Kidney (tissue), 13 donors: ENCODE measurements at regions not wholly inside any gene's neighbourhood (a gene's known extent, or its start where the extent isn't known, plus 50 kb on each side); places are given as distances from the start of the nearest gene placed in this dataset.

Source experiments
- DNase-seq, 5 donors: peaks; one replicate each; pipeline ENCODE4 v3.0.0-alpha.2; 2013 to 2020
- FAIRE-seq: peaks from 2 replicates; lab custom pipeline; 2012; peaks lifted over from hg19 to GRCh38; lab: Jason Lieb, UNC
- H3K27ac ChIP-seq, 2 donors: one replicate each; pipeline ENCODE4 v1.7.0; 2013; ENCODE audit warnings: low read depth in 2 of 2, low read length in 2 of 2, inconsistent platforms in 1 of 2
- H3K27me3 ChIP-seq: one replicate; pipeline ENCODE4 v1.7.1; 2013; ENCODE audit warnings: low read length, inconsistent platforms; ENCODE audit not compliant: control insufficient read depth, insufficient read depth
- H3K36me3 ChIP-seq, 3 donors: one replicate each; pipeline versions ENCODE4 v1.7.0 to v1.7.1; 2013; ENCODE audit warnings: low read length in 3 of 3, control low read depth in 1 of 3, inconsistent platforms in 1 of 3; ENCODE audit not compliant: insufficient read depth in 3 of 3, control insufficient read depth in 2 of 3
- H3K4me1 ChIP-seq, 3 donors: one replicate each; pipeline versions ENCODE4 v1.7.0 to v1.7.1; 2013; ENCODE audit warnings: low read length in 3 of 3, inconsistent platforms in 1 of 3, low read depth in 1 of 3; ENCODE audit not compliant: control insufficient read depth in 2 of 3, insufficient read depth in 2 of 3
- H3K4me3 ChIP-seq, 3 donors: one replicate each; pipeline versions ENCODE4 v1.7.0 to v1.8.1; 2013; ENCODE audit warnings: low read length in 3 of 3, control low read depth in 1 of 3, inconsistent platforms in 1 of 3
- H3K9ac ChIP-seq, 3 donors: one replicate each; pipeline versions ENCODE4 v1.7.0 to v1.7.1; 2013; ENCODE audit warnings: low read length in 3 of 3, control low read depth in 1 of 3, inconsistent platforms in 1 of 3
- H3K9me3 ChIP-seq, 3 donors: one replicate each; pipeline versions ENCODE4 v1.7.0 to v1.7.1; 2013; ENCODE audit warnings: low read length in 3 of 3, control low read depth in 1 of 3, inconsistent platforms in 1 of 3; ENCODE audit not compliant: control insufficient read depth in 2 of 3, insufficient read depth in 1 of 3
- CTCF ChIP-seq: IDR thresholded peaks from 3 replicates; pipeline ENCODE4 v1.5.1; 2012; ENCODE audit warnings: mild to moderate bottlenecking, moderate library complexity, borderline replicate concordance; ENCODE audit not compliant: insufficient read depth; ENCODE audit errors: extremely low read depth
- intact Hi-C: fragments of 100-400 bp; cut with DNase I; formaldehyde crosslinking; loops from one replicate; pipeline ENCODE4 v1.11.1; 2022
- donor health status: control.
- donor health status: control.
- donor health status: control.
- donor health status: control.
- donor health status: control.
- donor health status: DM: yes; HTN: yes; CAD: no.
- donor health status: Normal renal cell carcinoma (clear cell type).

GRCh38 chr20:19885939-19886660 is 128.0 kb downstream of the RIN2 start:
- TF ChIP-seq CTCF, result no peak
- H3K4me1 ChIP-seq, result peaks cover 7 to 37% (median 26%) of the 10 kb centered on the region in 3 donors
- FAIRE-seq (no peak), DNase-seq (peak in 2 of 5 donors; percentile 36 to 78)
- H3K27ac ChIP-seq, result peak overlapping the region; percentile 77 to 78
- H3K9me3 ChIP-seq, result no peaks in the 10 kb centered on the region
- no peaks in the 10 kb centered on the region for H3K27me3 ChIP-seq
- H3K9ac ChIP-seq, result peak overlapping the region in 1 of 3 donors; percentile 42
- H3K4me3 ChIP-seq, result peak overlapping the region in 2 of 3 donors; percentile 59 to 68
- no peaks in the 10 kb centered on the region for H3K36me3 ChIP-seq
- intact Hi-C loops, result no loop called here

GRCh38 chr20:19886661-19887288 is 128.7 kb downstream of the RIN2 start:
- Histone ChIP-seq H3K9ac (peak overlapping the region in 2 of 3 donors; percentile 42 to 49), H3K27ac (peak overlapping the region; percentile 77 to 93), H3K36me3 (no peaks in the 10 kb centered on the region), H3K9me3 (no peaks in the 10 kb centered on the region), H3K27me3 (no peaks in the 10 kb centered on the region), H3K4me3 (peak overlapping the region in 2 of 3 donors; percentile 59 to 75), H3K4me1 (peaks cover 7 to 39% (median 27%) of the 10 kb centered on the region in 3 donors)
- intact Hi-C loops, result no loop called here
- DNase-seq, result no peak
- TF ChIP-seq CTCF, result no peak
- no peak for FAIRE-seq

- H3K4me1 ChIP-seq, result peaks cover 7 to 41% (median 27%) of the 10 kb centered on the region in 3 donors
- peak overlapping the region in 2 of 3 donors; percentile 59 to 75 for H3K4me3 ChIP-seq
- H3K9ac ChIP-seq, result peak overlapping the region in 2 of 3 donors; percentile 42 to 46
- intact Hi-C loops, result no loop called here
- TF ChIP-seq CTCF, result no peak
- DNase-seq (peak in 1 of 5 donors; percentile 27), FAIRE-seq (no peak)
- no peaks in the 10 kb centered on the region for H3K36me3 ChIP-seq
- no peaks in the 10 kb centered on the region for H3K9me3 ChIP-seq
- H3K27ac ChIP-seq, result peak overlapping the region; percentile 85 to 93
- H3K27me3 ChIP-seq, result no peaks in the 10 kb centered on the region
Measured at GRCh38 chr20:19887556-19888268, 129.4 kb upstream of the NAA20 start.
